NCI-H526 (cell line): ENCODE measurements at regions not wholly inside any gene's neighbourhood (a gene's known extent, or its start where the extent isn't known, plus 50 kb on each side); places are given as distances from the start of the nearest gene placed in this dataset.

Experiments
- DNase-seq, 2 experiments: peaks; one replicate each; lab custom pipeline; 2025; lab: John Stamatoyannopoulos, UW

DNA sequence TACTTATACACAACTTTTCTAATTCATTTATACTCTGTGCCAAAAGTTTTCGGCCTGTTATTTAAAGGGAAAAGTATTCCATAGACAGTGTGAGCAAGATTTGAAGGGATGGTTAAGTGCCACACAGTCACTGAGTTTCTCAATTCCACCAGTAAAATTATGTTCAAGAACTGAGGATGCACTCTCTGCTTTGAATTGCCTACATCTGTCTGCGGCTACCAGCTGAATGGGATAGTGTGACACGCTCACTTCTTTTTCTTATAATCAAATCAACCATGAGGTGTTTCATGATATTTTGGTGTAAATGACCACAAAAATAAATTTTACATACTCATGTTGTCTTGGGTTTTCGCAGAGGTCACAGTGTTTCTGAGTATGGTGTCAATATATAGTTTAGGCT lies 218.4 kb upstream of the TMEM161B start:
- DNase-seq: no peak

DNA sequence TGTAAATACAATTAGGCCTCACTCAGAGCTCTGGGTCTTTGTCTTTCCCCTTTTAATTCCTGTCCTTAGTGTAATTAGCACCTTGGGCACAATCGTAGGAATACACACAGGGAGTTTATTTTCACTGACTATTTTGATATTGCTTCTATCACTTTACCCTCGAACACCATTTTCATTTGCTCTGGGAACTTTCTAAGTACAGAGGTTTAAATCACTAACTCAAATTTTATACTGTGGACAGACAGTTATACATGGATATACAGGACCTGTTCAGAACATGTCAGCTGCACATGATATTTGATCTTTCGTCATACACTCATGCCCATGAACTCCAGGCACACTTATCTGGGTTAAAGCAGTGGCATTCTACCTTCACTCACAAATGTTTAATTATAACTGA lies 217.8 kb upstream of the TMEM161B start:
- DNase-seq: no peak

GRCh38 chr5:88485531-88485930 lies 216.9 kb upstream of the TMEM161B start:
- DNase-seq: no peak

- DNase-seq: no peak
These were observed 215.5 kb upstream of the TMEM161B start for GRCh38 chr5:88483964-88484672.

- DNase-seq: no peak
These were observed 212.3 kb upstream of the TMEM161B start for GRCh38 chr5:88480801-88481499.

DNA sequence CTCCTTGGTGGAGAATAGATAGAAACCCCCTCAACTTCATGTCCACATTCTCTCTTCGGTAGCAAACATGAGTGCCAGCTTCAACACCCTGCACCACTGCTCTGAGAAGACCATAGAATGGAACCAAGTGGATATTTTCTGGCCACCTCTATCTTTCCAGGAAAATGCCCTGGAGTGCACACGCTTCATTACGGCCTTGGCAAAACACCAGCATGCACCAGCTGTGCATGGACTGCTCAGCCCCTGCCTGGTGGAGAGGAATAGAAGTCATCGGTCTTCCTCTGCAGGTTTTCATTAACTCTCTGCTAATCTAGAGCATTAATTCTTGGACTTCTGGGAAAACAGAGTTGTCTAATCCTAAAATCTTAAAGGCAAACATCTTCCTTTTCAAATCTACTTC lies 211.6 kb upstream of the TMEM161B start:
- DNase-seq: no peak

- DNase-seq: no peak
These were observed 205.9 kb upstream of the TMEM161B start for GRCh38 chr5:88474574-88474973.

DNA sequence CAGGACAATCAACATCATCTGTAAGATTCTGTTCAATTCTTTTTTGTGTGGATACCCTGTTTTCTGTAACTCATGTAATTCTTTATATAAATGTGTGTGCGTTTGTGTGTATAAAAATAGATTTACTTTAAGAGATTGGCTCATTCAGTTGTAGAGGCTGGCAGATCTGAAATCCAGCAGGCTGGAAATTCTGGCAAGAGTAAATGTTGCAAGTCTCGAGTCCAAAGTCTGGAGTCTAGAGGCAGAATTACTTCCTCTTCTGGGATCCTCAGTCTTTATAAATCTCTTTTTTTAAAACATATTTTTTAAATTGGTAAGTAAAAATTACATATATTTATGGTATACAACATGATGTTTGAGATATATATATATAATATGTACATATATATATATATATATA lies 202.1 kb upstream of the TMEM161B start:
- no peak for DNase-seq

DNA sequence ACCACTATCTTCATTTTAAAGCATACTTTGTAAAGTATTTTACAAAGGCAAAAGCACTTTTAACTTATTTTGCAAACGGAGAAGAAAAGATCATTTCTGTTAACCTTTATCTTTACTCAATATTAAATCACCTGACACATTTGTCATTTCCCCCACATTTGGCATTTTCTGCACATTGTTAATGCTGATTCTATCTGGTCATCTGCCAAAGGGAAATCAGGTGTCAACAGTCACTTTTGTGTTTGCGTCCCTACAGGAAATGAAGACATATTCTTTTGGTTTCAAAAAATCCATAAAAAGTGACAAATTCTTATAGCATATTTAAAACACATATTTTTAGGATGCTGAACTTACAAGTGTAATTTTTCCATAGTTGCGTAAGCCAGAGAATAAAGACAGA lies 191.3 kb upstream of the TMEM161B start:
- no peak for DNase-seq

DNA sequence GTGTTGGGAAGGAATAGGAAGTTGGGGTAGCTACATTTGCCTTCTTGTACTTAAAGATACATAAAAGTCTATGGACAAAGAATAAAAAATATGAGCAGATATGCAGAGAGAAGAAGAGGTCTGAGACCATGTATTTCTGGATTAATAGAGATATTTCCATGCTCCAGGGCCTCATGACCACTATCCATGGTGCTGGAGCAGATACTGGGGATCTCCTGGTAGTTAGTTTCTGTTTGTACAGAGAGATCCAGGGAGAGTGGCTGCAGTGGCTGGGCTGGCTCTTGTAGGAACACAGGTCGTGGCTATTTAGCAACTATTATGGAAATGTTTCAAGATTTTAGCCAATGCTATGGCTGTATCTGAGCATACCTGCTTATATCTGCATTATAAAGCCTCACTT lies 184.2 kb upstream of the TMEM161B start:
- DNase-seq: no peak

GRCh38 chr5:88450239-88450638 lies 181.6 kb upstream of the TMEM161B start:
- no peak for DNase-seq

GRCh38 chr5:88438006-88438405 lies 169.4 kb upstream of the TMEM161B start:
- DNase-seq: no peak

DNA sequence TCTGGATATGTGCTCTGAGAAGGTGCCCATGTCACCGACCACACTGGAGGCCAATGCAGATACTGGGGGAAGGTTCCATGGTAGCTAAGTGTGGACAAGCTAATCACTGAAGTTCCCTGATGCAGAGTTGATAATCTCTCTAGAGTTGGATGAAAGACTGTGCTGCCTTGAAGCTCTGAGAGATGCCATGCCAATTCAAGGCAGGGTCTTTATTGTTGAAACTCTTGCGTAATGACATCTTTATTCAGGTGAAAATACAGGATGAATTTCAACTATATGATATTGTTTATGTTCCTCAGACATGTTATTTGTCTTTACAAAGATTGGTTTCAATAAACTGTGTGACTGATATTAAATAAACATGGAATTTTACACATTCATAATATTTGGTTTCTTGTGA lies 167.6 kb upstream of the TMEM161B start:
- DNase-seq: no peak

- no peak for DNase-seq
These were observed 160.0 kb upstream of the TMEM161B start for GRCh38 chr5:88428633-88429032.

- DNase-seq: no peak
These were observed 157.8 kb upstream of the TMEM161B start for GRCh38 chr5:88426441-88426840.

GRCh38 chr5:88425124-88425523 lies 156.5 kb upstream of the TMEM161B start:
- DNase-seq: no peak

GRCh38 chr5:88419931-88420330 lies 151.3 kb upstream of the TMEM161B start:
- DNase-seq: no peak

- no peak for DNase-seq
These were observed 138.7 kb upstream of the TMEM161B start for GRCh38 chr5:88407341-88407740.

- no peak for DNase-seq
These were observed 137.1 kb upstream of the TMEM161B start for GRCh38 chr5:88405783-88406182.

GRCh38 chr5:88404405-88404804 lies 135.8 kb upstream of the TMEM161B start:
- no peak for DNase-seq

DNA sequence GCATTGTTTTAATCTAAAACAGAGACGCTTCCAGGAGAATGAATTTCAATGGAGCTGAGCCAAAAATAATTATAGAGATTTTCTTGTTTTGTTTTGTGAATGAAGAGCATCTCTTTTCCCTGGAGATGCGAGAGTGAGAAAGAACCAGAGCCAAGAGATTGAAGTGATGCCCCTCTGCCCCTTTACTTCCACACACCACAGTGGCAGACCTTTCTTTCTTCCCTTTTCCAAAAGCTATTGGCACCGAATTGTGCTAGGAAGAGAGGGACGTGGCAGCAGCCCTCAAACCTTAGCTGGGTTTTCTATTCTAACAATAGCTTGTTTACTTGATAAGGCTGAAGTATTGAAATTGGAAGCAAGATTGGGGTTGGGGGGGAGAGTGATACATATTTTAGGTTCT lies 133.0 kb upstream of the TMEM161B start:
- DNase-seq: no peak

DNA sequence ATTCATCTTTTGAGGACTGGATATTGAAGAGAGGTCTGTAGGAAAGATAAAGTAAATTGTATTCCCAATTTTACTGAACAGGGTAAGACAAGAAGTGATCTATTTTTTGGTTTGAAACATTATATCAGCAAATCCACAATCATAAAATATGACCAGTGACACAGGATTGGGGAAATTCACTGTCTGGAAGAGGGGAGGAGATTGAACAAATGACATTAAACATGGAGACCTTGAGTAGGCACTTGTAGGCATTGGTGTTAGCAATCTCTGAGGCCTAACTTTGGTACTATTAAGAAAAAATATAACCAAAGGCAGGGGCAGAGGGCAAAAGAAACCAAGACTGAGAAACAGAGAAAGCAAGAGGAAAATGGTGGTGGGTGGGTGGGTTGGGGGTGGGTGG lies 132.6 kb upstream of the TMEM161B start:
- DNase-seq: no peak

DNA sequence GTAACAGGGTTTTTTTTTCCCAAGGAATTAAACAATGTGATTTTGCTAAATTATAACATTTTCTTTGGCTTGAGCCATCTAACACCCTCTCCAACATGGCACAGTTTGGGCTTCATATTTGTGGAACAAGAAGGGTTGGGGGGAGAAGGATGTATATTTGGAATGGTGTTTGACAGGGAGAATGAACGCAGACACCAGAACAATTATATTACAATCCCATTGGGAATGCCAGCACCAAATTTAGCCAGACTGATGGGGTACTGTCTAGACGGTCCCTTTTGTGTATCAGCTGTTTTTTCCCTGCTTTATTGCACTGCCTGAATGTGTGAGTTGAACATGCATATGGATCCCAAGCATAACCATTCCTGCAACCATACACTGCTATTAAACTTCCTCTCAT lies 130.9 kb upstream of the TMEM161B start:
- no peak for DNase-seq

DNA sequence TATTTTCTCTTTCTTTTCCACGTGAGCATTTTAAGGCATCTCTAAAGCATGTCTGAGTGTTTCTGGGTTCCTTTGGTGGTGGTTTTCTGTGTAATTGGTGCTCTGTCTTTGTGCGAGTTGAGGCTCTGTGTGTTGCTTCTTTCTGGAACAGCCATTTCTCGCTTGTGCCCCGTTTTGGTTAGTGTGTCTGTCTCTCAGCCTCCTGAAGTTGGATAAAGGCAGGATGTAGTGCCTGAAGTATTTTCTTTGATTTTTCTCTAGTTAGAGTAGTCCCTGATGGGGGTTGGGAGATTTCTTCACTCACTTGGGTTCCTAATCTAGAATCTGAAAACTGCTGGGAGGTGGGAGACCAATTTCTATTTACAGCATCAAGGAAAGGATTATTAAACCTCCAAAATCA lies 129.7 kb upstream of the TMEM161B start:
- DNase-seq: no peak
